H9 (cell line): ENCODE measurements at regions not wholly inside any gene's neighbourhood (a gene's known extent, or its start where the extent isn't known, plus 50 kb on each side); places are given as distances from the start of the nearest gene placed in this dataset.

Experiments used
- DNase-seq: peaks from one replicate; pipeline ENCODE4 v3.0.0-alpha.2; 2017
- H2AFZ ChIP-seq: one replicate; pipeline ENCODE4 v1.6.1; 2013; ENCODE audit warnings: mild to moderate bottlenecking, low read length, control low read depth, moderate library complexity
- H2AK5ac ChIP-seq: 2 replicates; pipeline ENCODE4 v1.6.1; 2013; ENCODE audit warnings: low read length, control low read depth, mixed read lengths; ENCODE audit not compliant: insufficient read length
- H2BK120ac ChIP-seq: one replicate; pipeline ENCODE4 v1.6.1; 2013; ENCODE audit warnings: low read depth, mild to moderate bottlenecking, low read length, control low read depth, inconsistent platforms; ENCODE audit not compliant: poor library complexity, severe bottlenecking
- H2BK12ac ChIP-seq: 2 replicates; pipeline ENCODE4 v1.6.1; 2013; ENCODE audit warnings: low read length, control low read depth, mixed read lengths, low read depth; ENCODE audit not compliant: insufficient read length
- H2BK15ac ChIP-seq: 2 replicates; pipeline ENCODE4 v1.6.1; 2013; ENCODE audit warnings: low read depth, low read length, control low read depth
- H2BK20ac ChIP-seq: one replicate; pipeline ENCODE4 v1.6.1; 2013; ENCODE audit warnings: low read depth, mild to moderate bottlenecking, low read length, control low read depth, inconsistent platforms; ENCODE audit not compliant: poor library complexity, severe bottlenecking
- H2BK5ac ChIP-seq: 2 replicates; pipeline ENCODE4 v1.6.1; 2013; ENCODE audit warnings: low read length, control low read depth, mixed read lengths; ENCODE audit not compliant: insufficient read length
- H3K14ac ChIP-seq: 2 replicates; pipeline ENCODE4 v1.6.1; 2013; ENCODE audit warnings: low read length, control low read depth; ENCODE audit not compliant: insufficient read depth
- H3K18ac ChIP-seq: 2 replicates; pipeline ENCODE4 v1.6.1; 2013; ENCODE audit warnings: low read depth, mild to moderate bottlenecking, mixed read lengths, low read length, control low read depth; ENCODE audit not compliant: insufficient read length
- H3K23ac ChIP-seq: 2 replicates; pipeline ENCODE4 v1.6.1; 2013; ENCODE audit warnings: low read length, control low read depth, mixed read lengths, low read depth; ENCODE audit not compliant: insufficient read length
- H3K23me2 ChIP-seq: 2 replicates; pipeline ENCODE4 v1.6.1; 2013; ENCODE audit warnings: low read depth, mild to moderate bottlenecking, mixed read lengths, low read length, control low read depth; ENCODE audit not compliant: insufficient read length, poor library complexity, severe bottlenecking
- H3K27ac ChIP-seq: 2 replicates; pipeline ENCODE4 v1.5.1; 2013; ENCODE audit warnings: low read length, control low read depth, mixed read lengths, low read depth; ENCODE audit not compliant: insufficient read length
- H3K27me3 ChIP-seq: 2 replicates; pipeline ENCODE4 v1.6.1; 2013; ENCODE audit warnings: low read length, control low read depth, inconsistent platforms; ENCODE audit not compliant: insufficient read depth
- H3K4ac ChIP-seq: 2 replicates; pipeline ENCODE4 v1.6.1; 2013; ENCODE audit warnings: low read depth, mild to moderate bottlenecking, control low read depth, inconsistent platforms, low read length, moderate library complexity
- H3K4me1 ChIP-seq: 2 replicates; pipeline ENCODE4 v1.6.1; 2013; ENCODE audit warnings: low read length, control low read depth, inconsistent platforms; ENCODE audit not compliant: insufficient read depth
- H3K4me2 ChIP-seq: 2 replicates; pipeline ENCODE4 v1.6.1; 2013; ENCODE audit warnings: low read length, control low read depth, mixed read lengths; ENCODE audit not compliant: insufficient read length, insufficient read depth
- H3K56ac ChIP-seq: 2 replicates; pipeline ENCODE4 v1.6.1; 2013; ENCODE audit warnings: low read depth, mild to moderate bottlenecking, mixed read lengths, low read length, control low read depth; ENCODE audit not compliant: insufficient read length
- H3K79me1 ChIP-seq: 2 replicates; pipeline ENCODE4 v1.6.1; 2013; ENCODE audit warnings: low read depth, mild to moderate bottlenecking, moderate library complexity, low read length, control low read depth, inconsistent platforms; ENCODE audit not compliant: insufficient read depth, poor library complexity, severe bottlenecking
- H3K79me2 ChIP-seq: 2 replicates; pipeline ENCODE4 v1.6.1; 2013; ENCODE audit warnings: low read length, control low read depth, inconsistent platforms; ENCODE audit not compliant: insufficient read depth
- H3K9ac ChIP-seq: 2 replicates; pipeline ENCODE4 v1.6.1; 2013; ENCODE audit warnings: low read length, control low read depth, mixed read lengths; ENCODE audit not compliant: insufficient read length; ENCODE audit errors: extremely low read depth
- H3K9me3 ChIP-seq: one replicate; pipeline ENCODE4 v1.6.1; 2013; ENCODE audit warnings: low read depth, low read length, inconsistent platforms; ENCODE audit not compliant: control insufficient read depth
- H3T11ph ChIP-seq: one replicate; pipeline ENCODE4 v1.6.1; 2013; ENCODE audit warnings: mild to moderate bottlenecking, low read length, control low read depth, inconsistent platforms
- H4K20me1 ChIP-seq: one replicate; pipeline ENCODE4 v1.6.1; 2013; ENCODE audit not compliant: control insufficient read depth, insufficient read length, insufficient read depth
- H4K5ac ChIP-seq: 2 replicates; pipeline ENCODE4 v1.6.1; 2013; ENCODE audit warnings: low read depth, mild to moderate bottlenecking, mixed read lengths, low read length, control low read depth; ENCODE audit not compliant: insufficient read length
- H4K8ac ChIP-seq: replicated peaks from 2 replicates; pipeline ENCODE4 v1.6.1; 2013; ENCODE audit warnings: low read length, control low read depth, mixed read lengths, low read depth; ENCODE audit not compliant: insufficient read length
- H4K91ac ChIP-seq: 2 replicates; pipeline ENCODE4 v1.6.1; 2013; ENCODE audit warnings: low read depth, mild to moderate bottlenecking, moderate library complexity, mixed read lengths, low read length, control low read depth; ENCODE audit not compliant: insufficient read length
- H3K27ac Mint-ChIP-seq, 3 experiments: 2 replicates in 2 of 3; 3 replicates in 1 of 3; pipeline ENCODE4 v1.8.0; 2020 to 2021; ENCODE audit warnings: mixed read lengths in 3 of 3, mild to moderate bottlenecking in 1 of 3, moderate library complexity in 1 of 3
- H3K27me3 Mint-ChIP-seq: 2 replicates; pipeline ENCODE4 v1.8.0; 2021; ENCODE audit warnings: low read depth, mild to moderate bottlenecking, moderate library complexity, mixed read lengths
- H3K36me3 Mint-ChIP-seq, 3 experiments: 2 replicates in 2 of 3; 3 replicates in 1 of 3; pipeline ENCODE4 v1.8.0; 2020 to 2021; ENCODE audit warnings: low read depth in 3 of 3, mixed read lengths in 3 of 3; ENCODE audit not compliant: insufficient read depth in 1 of 3
- H3K4me1 Mint-ChIP-seq, 2 experiments: 2 replicates each; pipeline ENCODE4 v1.8.0; 2020; ENCODE audit warnings: mixed read lengths in 2 of 2
- H3K4me3 Mint-ChIP-seq, 2 experiments: 2 replicates in 1 of 2; 3 replicates in 1 of 2; pipeline ENCODE4 v1.8.0; 2020 to 2021; ENCODE audit warnings: mild to moderate bottlenecking in 2 of 2, mixed read lengths in 2 of 2, moderate library complexity in 1 of 2
- H3K9me3 Mint-ChIP-seq, 2 experiments: 2 replicates in 1 of 2; 3 replicates in 1 of 2; pipeline ENCODE4 v1.8.0; 2020; ENCODE audit warnings: mild to moderate bottlenecking in 2 of 2, mixed read lengths in 2 of 2, moderate library complexity in 1 of 2
- CTCF ChIP-seq: fragments of 200-600 bp; sonication (generic); conservative IDR thresholded peaks from 3 replicates; pipeline ENCODE4 v1.8.0; 2021; ENCODE audit warnings: antibody characterized with exemption, mild to moderate bottlenecking
- WGBS: extraction: QIAGEN DNeasy Blood & Tissue Kit; methylation state at CpG from one replicate; pipeline ENCODE4 v1.1.7; 2013; ENCODE audit warnings: missing lambda C conversion rate, low lambda C conversion rate, mixed read lengths; ENCODE audit not compliant: insufficient read length; ENCODE audit errors: extremely low coverage; 5-methylcytosine and 5-hydroxymethylcytosine counted together

GRCh38 chr18:76230791-76231190 lies 264.3 kb downstream of the ZNF516 start:
- no peak overlapping the region for H4K8ac ChIP-seq
- no peaks in the 10 kb centered on the region for H4K20me1 ChIP-seq
- H2BK5ac ChIP-seq, result no peak overlapping the region
- no peaks in the 10 kb centered on the region for H3K79me2 ChIP-seq
- no peaks in the 10 kb centered on the region for H3K4me1 ChIP-seq
- Mint-ChIP-seq H3K27ac (no peak overlapping the region), H3K36me3 (no peaks in the 10 kb centered on the region), H3K4me3 (no peak overlapping the region), H3K4me1 (peaks cover 4 to 7% of the 10 kb centered on the region in 2 experiments), H3K9me3 (no peaks in the 10 kb centered on the region), H3K27me3 (no peaks in the 10 kb centered on the region; the same call in 1 of the 2 replicates)
- no peak overlapping the region for H2BK120ac ChIP-seq
- H2AFZ ChIP-seq, result no peak overlapping the region
- H3K4me2 ChIP-seq, result no peak overlapping the region
- H3K18ac ChIP-seq, result no peak overlapping the region
- no peak overlapping the region for H3K9ac ChIP-seq
- H2AK5ac ChIP-seq, result no peak overlapping the region
- H2BK15ac ChIP-seq, result no peak overlapping the region
- no peak for TF ChIP-seq CTCF
- H3K56ac ChIP-seq, result no peak overlapping the region
- H3K23me2 ChIP-seq, result no peaks in the 10 kb centered on the region
- no peaks in the 10 kb centered on the region for H3K79me1 ChIP-seq
- no peak overlapping the region for H4K5ac ChIP-seq
- H3K9me3 ChIP-seq, result no peaks in the 10 kb centered on the region
- H4K91ac ChIP-seq, result no peak overlapping the region
- no peak overlapping the region for H3K23ac ChIP-seq
- DNase-seq, result no peak
- H3K14ac ChIP-seq, result no peak overlapping the region
- no peak overlapping the region for H2BK12ac ChIP-seq
- no peak overlapping the region for H3T11ph ChIP-seq
- H2BK20ac ChIP-seq, result no peak overlapping the region
- no peak overlapping the region for H3K27ac ChIP-seq
- no peaks in the 10 kb centered on the region for H3K27me3 ChIP-seq
- WGBS, result no CpG with 5 or more reads among the region's 11 CpGs
- no peak overlapping the region for H3K4ac ChIP-seq
